Spleen (tissue), 11 donors: ENCODE measurements at regions not wholly inside any gene's neighbourhood (a gene's known extent, or its start where the extent isn't known, plus 50 kb on each side); places are given as distances from the start of the nearest gene placed in this dataset.

Experiments used
- DNase-seq: peaks from one replicate; pipeline ENCODE4 v3.0.0-alpha.2; 2020
- H3K27ac ChIP-seq, 8 donors: fragments of 200-600 bp; sonication (generic) in 7 of 8; 1 replicate in 4 of 8; 2 replicates in 4 of 8; pipeline versions ENCODE4 v1.5.0 to v1.8.0; 2016 to 2021; ENCODE audit warnings: inconsistent platforms in 4 of 8, mild to moderate bottlenecking in 4 of 8, moderate library complexity in 1 of 8
- H3K27me3 ChIP-seq, 7 donors: fragments of 200-600 bp; sonication (generic) in 6 of 7; replicated peaks in 1 of 7; 1 replicate in 4 of 7; 2 replicates in 3 of 7; pipeline versions ENCODE4 v1.5.0 to v1.8.0; 2016 to 2021; ENCODE audit warnings: inconsistent platforms in 3 of 7, mild to moderate bottlenecking in 1 of 7
- H3K36me3 ChIP-seq, 6 donors: fragments of 200-600 bp; sonication (generic) in 5 of 6; 1 replicate in 4 of 6; 2 replicates in 2 of 6; pipeline versions ENCODE4 v1.5.0 to v1.8.0; 2016 to 2021; ENCODE audit warnings: inconsistent platforms in 2 of 6
- H3K4me1 ChIP-seq, 6 donors: fragments of 200-600 bp; sonication (generic) in 5 of 6; 1 replicate in 3 of 6; 2 replicates in 3 of 6; pipeline versions ENCODE4 v1.5.0 to v1.8.0; 2016 to 2021; ENCODE audit warnings: inconsistent platforms in 3 of 6
- H3K4me3 ChIP-seq, 8 donors: fragments of 200-600 bp; sonication (generic) in 7 of 8; 1 replicate in 4 of 8; 2 replicates in 4 of 8; pipeline versions ENCODE4 v1.5.0 to v1.8.0; 2016 to 2021; ENCODE audit warnings: inconsistent platforms in 4 of 8, mild to moderate bottlenecking in 4 of 8, moderate library complexity in 2 of 8
- H3K9me3 ChIP-seq, 8 donors: fragments of 200-600 bp; sonication (generic) in 7 of 8; 1 replicate in 4 of 8; 2 replicates in 4 of 8; pipeline versions ENCODE4 v1.5.0 to v1.8.0; 2016 to 2021; ENCODE audit warnings: inconsistent platforms in 4 of 8
- CTCF ChIP-seq, 11 experiments: fragments of 200-600 bp in 7 of 11; fragments of 450-650 bp in 4 of 11; sonication (generic) in 4 of 11; IDR thresholded peaks in 8 of 11; conservative IDR thresholded peaks in 3 of 11; 1 replicate in 7 of 11; 2 replicates in 4 of 11; pipeline versions ENCODE4 v1.4.0 to v1.8.0; 2016 to 2021; ENCODE audit warnings: antibody characterized with exemption in 11 of 11, inconsistent platforms in 4 of 11, mild to moderate bottlenecking in 1 of 11
- POLR2A ChIP-seq, 3 donors: fragments of 450-650 bp; IDR thresholded peaks; one replicate each; pipeline ENCODE4 v1.5.1; 2017; ENCODE audit warnings: antibody characterized with exemption in 3 of 3, mild to moderate bottlenecking in 1 of 3
- POLR2AphosphoS5 ChIP-seq, 3 donors: sonication (generic); formaldehyde crosslinking; IDR thresholded peaks; one replicate each; pipeline ENCODE4 v1.5.1; 2017; ENCODE audit warnings: antibody characterized with exemption in 3 of 3
- WGBS, 5 donors: extraction: QIAGEN DNeasy Blood & Tissue Kit in 3 of 5; methylation state at CpG; one replicate each; pipeline versions ENCODE4 v1.1.5 to v1.1.7; 2013 to 2018; 5-methylcytosine and 5-hydroxymethylcytosine counted together
- intact Hi-C: fragments of 100-400 bp; cut with DNase I; formaldehyde crosslinking; loops from one replicate; pipeline ENCODE4 v1.15.0; 2023; ENCODE audit warnings: low total_unique reads
- donor health status: healthy with polysubstance abuse.
- donor health status: DM: no; HTN: no; CAD: no; lungs with moderate emphysema.
- donor health status: DM: no; HTN: no; CAD: no.
- donor health status: Bipolar disorder and iron deficiency.
- donor health status: healthy.
- donor health status: DM: no; HTN: no; CAD: no.
- donor health status: DM: yes; HTN: yes; CAD: no.

GRCh38 chr10:124180947-124181549, 87.7 kb upstream of the CHST15 start:
- no peaks in the 10 kb centered on the region for H3K36me3 ChIP-seq
- H3K27ac ChIP-seq: no peak overlapping the region
- no peak overlapping the region for H3K4me3 ChIP-seq
- DNase-seq: no peak
- peaks cover 0 to 5% (median 0%) of the 10 kb centered on the region in 6 donors for H3K4me1 ChIP-seq
- no peaks in the 10 kb centered on the region for H3K27me3 ChIP-seq
- no peaks in the 10 kb centered on the region for H3K9me3 ChIP-seq
- TF ChIP-seq CTCF (IDR thresholded peaks at IDR 0.05 in 8 of 11, conservative IDR thresholded peaks at IDR 0.05 in 3 of 11) (no peak), POLR2A (IDR thresholded peaks at IDR 0.05) (no peak), POLR2AphosphoS5 (IDR thresholded peaks at IDR 0.05) (no peak)
- intact Hi-C loops: no loop called here
- WGBS, 5 donors: 84 to 89% (median 86%) methylated on average over 10 of the region's 10 CpGs

- peaks cover 0 to 3% (median 0%) of the 10 kb centered on the region in 7 donors for H3K27me3 ChIP-seq
- 62 to 85% (median 73%) methylated on average over 8 of the region's 8 CpGs for WGBS, 5 donors
These were observed 86.8 kb upstream of the CHST15 start for GRCh38 chr10:124180044-124180745.

GRCh38 chr10:124179308-124180043, 86.1 kb upstream of the CHST15 start:
- Histone ChIP-seq H3K4me1 (peaks cover 0 to 14% (median 0%) of the 10 kb centered on the region in 6 donors), H3K9me3 (no peaks in the 10 kb centered on the region), H3K36me3 (no peaks in the 10 kb centered on the region), H3K27me3 (peaks cover 0 to 3% (median 0%) of the 10 kb centered on the region in 7 donors), H3K4me3 (no peak overlapping the region), H3K27ac (no peak overlapping the region)
- intact Hi-C loops: no loop called here
- WGBS, 5 donors: 90 to 94% (median 93%) methylated on average over 3 of the region's 3 CpGs
- no peak for TF ChIP-seq POLR2A (IDR thresholded peaks at IDR 0.05)
- no peak for TF ChIP-seq POLR2AphosphoS5 (IDR thresholded peaks at IDR 0.05)
- TF ChIP-seq CTCF (IDR thresholded peaks at IDR 0.05 in 8 of 11, conservative IDR thresholded peaks at IDR 0.05 in 3 of 11): no peak
- DNase-seq: no peak

More at GRCh38 chr10:124180044-124180745, 86.8 kb upstream of the CHST15 start:
- Histone ChIP-seq H3K27ac (no peak overlapping the region), H3K4me1 (peaks cover 0 to 14% (median 0%) of the 10 kb centered on the region in 6 donors), H3K36me3 (no peaks in the 10 kb centered on the region), H3K4me3 (no peak overlapping the region), H3K9me3 (no peaks in the 10 kb centered on the region)
- intact Hi-C loops: no loop called here
- no peak for DNase-seq
- TF ChIP-seq POLR2A (IDR thresholded peaks at IDR 0.05): no peak
- no peak for TF ChIP-seq CTCF (IDR thresholded peaks at IDR 0.05 in 8 of 11, conservative IDR thresholded peaks at IDR 0.05 in 3 of 11)
- no peak for TF ChIP-seq POLR2AphosphoS5 (IDR thresholded peaks at IDR 0.05)

- 82 to 93% (median 83%) methylated on average over 5 of the region's 5 CpGs for WGBS, 5 donors
- H3K27me3 ChIP-seq: peaks cover 0 to 3% (median 0%) of the 10 kb centered on the region in 7 donors
- intact Hi-C loops: no loop called here
These were observed 83.8 kb upstream of the CHST15 start for GRCh38 chr10:124177180-124177518.

More at GRCh38 chr10:124177180-124177518, 83.8 kb upstream of the CHST15 start:
- Histone ChIP-seq H3K9me3 (no peaks in the 10 kb centered on the region), H3K4me3 (no peak overlapping the region), H3K36me3 (no peaks in the 10 kb centered on the region), H3K4me1 (peaks cover 0 to 14% (median 0%) of the 10 kb centered on the region in 6 donors), H3K27ac (no peak overlapping the region)
- DNase-seq: no peak
- no peak for TF ChIP-seq CTCF (IDR thresholded peaks at IDR 0.05 in 8 of 11, conservative IDR thresholded peaks at IDR 0.05 in 3 of 11)
- no peak for TF ChIP-seq POLR2A (IDR thresholded peaks at IDR 0.05)
- no peak for TF ChIP-seq POLR2AphosphoS5 (IDR thresholded peaks at IDR 0.05)
